Endothelial cell of umbilical vein (primary cell): ENCODE measurements at regions not wholly inside any gene's neighbourhood (a gene's known extent, or its start where the extent isn't known, plus 50 kb on each side); places are given as distances from the start of the nearest gene placed in this dataset.

ENCODE experiments used
- BruUV-seq: library from RNA; stranded (reverse); fragments of 400-500 nt; replicated peaks from 2 replicates; lab custom pipeline; 2021; lab: Mats Ljungman, UMichigan
- CTCF ChIA-PET: fragments of 300-600, 350-600 bp; sonication (Branson Sonifier 250); formaldehyde crosslinking; loops from one replicate; lab custom pipeline; 2021; ENCODE audit warnings: antibody characterized with exemption, inconsistent platforms; lab: Charles Lee
- POLR2A ChIA-PET: fragments of 300-600, 350-600 bp; sonication (Branson Sonifier 250); formaldehyde crosslinking; loops from one replicate; lab custom pipeline; 2021; ENCODE audit warnings: antibody characterized with exemption, inconsistent platforms; lab: Charles Lee
- DNase-seq: peaks from one replicate; pipeline ENCODE4 v3.0.0-alpha.2; 2011; ENCODE audit warnings: low read depth, low spot score
- FAIRE-seq: peaks from 2 replicates; lab custom pipeline; 2011; peaks lifted over from hg19 to GRCh38; lab: Jason Lieb, UNC
- H2AFZ ChIP-seq: 2 replicates; pipeline ENCODE4 v1.6.0; 2012; ENCODE audit warnings: low read depth, low read length, control low read depth, inconsistent platforms
- H3K27ac ChIP-seq: 2 replicates; pipeline ENCODE4 v1.5.1; 2011; ENCODE audit warnings: low read depth, mild to moderate bottlenecking, control low read depth, low read length, moderate library complexity; ENCODE audit not compliant: insufficient read depth
- H3K27me3 ChIP-seq, 2 experiments: 2 replicates each; pipeline versions ENCODE4 v1.6.0 to v1.6.1; 2011; ENCODE audit warnings: low read length in 2 of 2, mixed read lengths in 1 of 2; ENCODE audit not compliant: control insufficient read depth in 2 of 2, insufficient read depth in 2 of 2
- H3K36me3 ChIP-seq, 2 experiments: 2 replicates in 1 of 2; 3 replicates in 1 of 2; pipeline ENCODE4 v1.5.1; 2011; ENCODE audit warnings: low read length in 2 of 2, mild to moderate bottlenecking in 1 of 2, moderate library complexity in 1 of 2; ENCODE audit not compliant: control insufficient read depth in 2 of 2, insufficient read depth in 2 of 2; ENCODE audit errors: extremely low read depth in 1 of 2
- H3K4me1 ChIP-seq: 3 replicates; pipeline ENCODE4 v1.5.1; 2011; ENCODE audit warnings: mild to moderate bottlenecking, low read length; ENCODE audit not compliant: control insufficient read depth, insufficient read depth; ENCODE audit errors: extremely low read depth
- H3K4me2 ChIP-seq: 2 replicates; pipeline ENCODE4 v1.6.1; 2011; ENCODE audit warnings: low read length, control low read depth, mixed read lengths; ENCODE audit not compliant: insufficient read depth
- H3K4me3 ChIP-seq, 3 experiments: fragments of 200-600 bp in 1 of 3; sonication (generic), shearing (Covaris generic) in 1 of 3; replicated peaks in 1 of 3; 2 replicates each; pipeline ENCODE4 v1.5.1; 2011 to 2016; ENCODE audit warnings: control low read depth in 3 of 3, low read length in 3 of 3, mild to moderate bottlenecking in 2 of 3, inconsistent platforms in 1 of 3, low read depth in 1 of 3, moderate library complexity in 1 of 3; ENCODE audit not compliant: insufficient read depth in 1 of 3
- H3K79me2 ChIP-seq: 2 replicates; pipeline ENCODE4 v1.6.0; 2012; ENCODE audit warnings: low read length, inconsistent platforms; ENCODE audit not compliant: control insufficient read depth, insufficient read depth
- H3K9ac ChIP-seq: replicated peaks from 2 replicates; pipeline ENCODE3; 2011; ENCODE audit warnings: low read length, control low read depth; ENCODE audit not compliant: insufficient read depth; ENCODE audit errors: extremely low read depth
- H3K9me1 ChIP-seq: replicated peaks from 3 replicates; pipeline ENCODE4 v1.6.0; 2011; ENCODE audit warnings: mild to moderate bottlenecking, low read length; ENCODE audit not compliant: control insufficient read depth, insufficient read depth; ENCODE audit errors: extremely low read depth
- H3K9me3 ChIP-seq: replicated peaks from 2 replicates; pipeline ENCODE4 v1.5.1; 2012; ENCODE audit warnings: low read length, inconsistent platforms; ENCODE audit not compliant: control insufficient read depth, insufficient read depth
- H4K20me1 ChIP-seq: replicated peaks from 2 replicates; pipeline ENCODE3; 2011; ENCODE audit warnings: mild to moderate bottlenecking, low read length; ENCODE audit not compliant: control insufficient read depth, insufficient read depth; ENCODE audit errors: extremely low read depth
- EZH2 ChIP-seq: IDR thresholded peaks from 2 replicates; pipeline ENCODE4 v1.6.1; 2012; ENCODE audit warnings: borderline replicate concordance, low read depth, mild to moderate bottlenecking, moderate library complexity, low read length, inconsistent platforms; ENCODE audit not compliant: severe bottlenecking
- FOS ChIP-seq: IDR thresholded peaks from 2 replicates; pipeline ENCODE4 v1.6.1; 2011; ENCODE audit warnings: mild to moderate bottlenecking, low read length, moderate library complexity, borderline replicate concordance; ENCODE audit not compliant: insufficient read depth
- GATA2 ChIP-seq: IDR thresholded peaks from 2 replicates; pipeline ENCODE4 v1.7.0; 2011; ENCODE audit warnings: low read depth, mild to moderate bottlenecking, moderate library complexity, mixed read lengths, low read length; ENCODE audit not compliant: insufficient read length, insufficient read depth
- JUN ChIP-seq: IDR thresholded peaks from 2 replicates; pipeline ENCODE4 v1.6.1; 2011; ENCODE audit warnings: borderline replicate concordance, low read depth; ENCODE audit not compliant: insufficient read length, insufficient read depth
- MAX ChIP-seq: IDR thresholded peaks from 2 replicates; pipeline ENCODE4 v1.6.1; 2011; ENCODE audit not compliant: insufficient read depth, insufficient read length
- MYC ChIP-seq: IDR thresholded peaks from one replicate; pipeline ENCODE4 v1.6.1; 2011; ENCODE audit warnings: mild to moderate bottlenecking, low read depth, low read length
- POLR2A ChIP-seq: IDR thresholded peaks from 2 replicates; pipeline ENCODE4 v1.6.1; 2012; ENCODE audit warnings: low read depth, mild to moderate bottlenecking, control low read depth, low read length
- POLR2AphosphoS5 ChIP-seq: IDR thresholded peaks from 2 replicates; pipeline ENCODE4 v1.6.1; 2012; ENCODE audit warnings: low read depth, mild to moderate bottlenecking, control low read depth, low read length, moderate library complexity; ENCODE audit not compliant: insufficient read depth
- dilution Hi-C: fragments of 300-500 bp; cut with MboI; formaldehyde crosslinking; loops from one replicate; pipeline ENCODE4 v1.15.0; 2019; ENCODE audit warnings: low sequenced_read_pairs; ENCODE audit not compliant: extremely low pct_ligation_motif_present
- intact Hi-C: fragments of 100-400 bp; cut with micrococcal nuclease; formaldehyde crosslinking; loops from one replicate; pipeline ENCODE4 v1.10.0; 2022
- TF ChIP-seq, protein P1 (sequence below), 2 donors: IDR thresholded peaks; 1 replicate in 1 of 2; 2 replicates in 1 of 2; pipeline ENCODE4 v1.5.1; 2011; ENCODE audit warnings: low read length in 2 of 2, mild to moderate bottlenecking in 2 of 2, moderate library complexity in 2 of 2, control low read depth in 1 of 2, inconsistent platforms in 1 of 2, low read depth in 1 of 2; ENCODE audit not compliant: insufficient read depth in 1 of 2; ENCODE audit errors: extremely low read depth in 1 of 2

- no peak for FAIRE-seq
- dilution Hi-C loops, result no loop called here
- CTCF ChIA-PET, result no interaction called here
Observed at GRCh38 chr5:82967072-82967471, 110.1 kb downstream of the TMEM167A start.

More at GRCh38 chr5:82967072-82967471, 110.1 kb downstream of the TMEM167A start:
- DNase-seq, result no peak
- no peak overlapping the region for H3K27ac ChIP-seq
- no peaks in the 10 kb centered on the region for H4K20me1 ChIP-seq
- no peaks in the 10 kb centered on the region for H3K9me3 ChIP-seq
- H3K79me2 ChIP-seq, result no peaks in the 10 kb centered on the region
- H3K9ac ChIP-seq, result no peak overlapping the region
- no peaks in the 10 kb centered on the region for H3K9me1 ChIP-seq
- TF ChIP-seq JUN (no peak), MYC (no peak), GATA2 (no peak), EZH2 (no peak), POLR2AphosphoS5 (no peak), MAX (no peak), POLR2A (no peak), FOS (no peak)
- TF ChIP-seq, protein P1, sequence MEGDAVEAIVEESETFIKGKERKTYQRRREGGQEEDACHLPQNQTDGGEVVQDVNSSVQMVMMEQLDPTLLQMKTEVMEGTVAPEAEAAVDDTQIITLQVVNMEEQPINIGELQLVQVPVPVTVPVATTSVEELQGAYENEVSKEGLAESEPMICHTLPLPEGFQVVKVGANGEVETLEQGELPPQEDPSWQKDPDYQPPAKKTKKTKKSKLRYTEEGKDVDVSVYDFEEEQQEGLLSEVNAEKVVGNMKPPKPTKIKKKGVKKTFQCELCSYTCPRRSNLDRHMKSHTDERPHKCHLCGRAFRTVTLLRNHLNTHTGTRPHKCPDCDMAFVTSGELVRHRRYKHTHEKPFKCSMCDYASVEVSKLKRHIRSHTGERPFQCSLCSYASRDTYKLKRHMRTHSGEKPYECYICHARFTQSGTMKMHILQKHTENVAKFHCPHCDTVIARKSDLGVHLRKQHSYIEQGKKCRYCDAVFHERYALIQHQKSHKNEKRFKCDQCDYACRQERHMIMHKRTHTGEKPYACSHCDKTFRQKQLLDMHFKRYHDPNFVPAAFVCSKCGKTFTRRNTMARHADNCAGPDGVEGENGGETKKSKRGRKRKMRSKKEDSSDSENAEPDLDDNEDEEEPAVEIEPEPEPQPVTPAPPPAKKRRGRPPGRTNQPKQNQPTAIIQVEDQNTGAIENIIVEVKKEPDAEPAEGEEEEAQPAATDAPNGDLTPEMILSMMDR (IDR thresholded peaks at IDR 0.05; ENCODE audit: extremely low read depth in 1 of 2, insufficient read depth in 1 of 2, low read depth in 1 of 2, low read length in 2 of 2), result no peak
- H3K27me3 ChIP-seq, result peaks cover 0 to 2% of the 10 kb centered on the region in 2 experiments
- no peak overlapping the region for H2AFZ ChIP-seq
- H3K4me2 ChIP-seq, result no peak overlapping the region
- no TSS peak for BruUV-seq
- H3K4me3 ChIP-seq, result no peak overlapping the region
- no peaks in the 10 kb centered on the region for H3K36me3 ChIP-seq
- POLR2A ChIA-PET, result no interaction called here
- intact Hi-C loops, result no loop called here
- no peaks in the 10 kb centered on the region for H3K4me1 ChIP-seq
